DND-41 (cell line): ENCODE measurements at regions not wholly inside any gene's neighbourhood (a gene's known extent, or its start where the extent isn't known, plus 50 kb on each side); places are given as distances from the start of the nearest gene placed in this dataset.

Experiments used
- EZH2 ChIP-seq: IDR thresholded peaks from 3 replicates; pipeline ENCODE4 v1.6.1; 2012; ENCODE audit warnings: borderline replicate concordance, low read depth, mild to moderate bottlenecking, moderate library complexity, low read length, inconsistent platforms; ENCODE audit not compliant: severe bottlenecking
- TF ChIP-seq, protein P1 (sequence below): IDR thresholded peaks from 2 replicates; pipeline ENCODE4 v1.5.1; 2012; ENCODE audit warnings: borderline replicate concordance, low read length, moderate library complexity, mild to moderate bottlenecking; ENCODE audit not compliant: poor library complexity, severe bottlenecking; ENCODE audit errors: extremely low read depth

GRCh38 chr14:54309615-54310014, 87.2 kb upstream of the CDKN3 start:
- TF ChIP-seq, protein P1, sequence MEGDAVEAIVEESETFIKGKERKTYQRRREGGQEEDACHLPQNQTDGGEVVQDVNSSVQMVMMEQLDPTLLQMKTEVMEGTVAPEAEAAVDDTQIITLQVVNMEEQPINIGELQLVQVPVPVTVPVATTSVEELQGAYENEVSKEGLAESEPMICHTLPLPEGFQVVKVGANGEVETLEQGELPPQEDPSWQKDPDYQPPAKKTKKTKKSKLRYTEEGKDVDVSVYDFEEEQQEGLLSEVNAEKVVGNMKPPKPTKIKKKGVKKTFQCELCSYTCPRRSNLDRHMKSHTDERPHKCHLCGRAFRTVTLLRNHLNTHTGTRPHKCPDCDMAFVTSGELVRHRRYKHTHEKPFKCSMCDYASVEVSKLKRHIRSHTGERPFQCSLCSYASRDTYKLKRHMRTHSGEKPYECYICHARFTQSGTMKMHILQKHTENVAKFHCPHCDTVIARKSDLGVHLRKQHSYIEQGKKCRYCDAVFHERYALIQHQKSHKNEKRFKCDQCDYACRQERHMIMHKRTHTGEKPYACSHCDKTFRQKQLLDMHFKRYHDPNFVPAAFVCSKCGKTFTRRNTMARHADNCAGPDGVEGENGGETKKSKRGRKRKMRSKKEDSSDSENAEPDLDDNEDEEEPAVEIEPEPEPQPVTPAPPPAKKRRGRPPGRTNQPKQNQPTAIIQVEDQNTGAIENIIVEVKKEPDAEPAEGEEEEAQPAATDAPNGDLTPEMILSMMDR: no peak
- no peak for TF ChIP-seq EZH2
